ENCODE measurements at regions not wholly inside any gene's neighbourhood (a gene's known extent, or its start where the extent isn't known, plus 50 kb on each side); places are given as distances from the start of the nearest gene placed in this dataset.

DNA sequence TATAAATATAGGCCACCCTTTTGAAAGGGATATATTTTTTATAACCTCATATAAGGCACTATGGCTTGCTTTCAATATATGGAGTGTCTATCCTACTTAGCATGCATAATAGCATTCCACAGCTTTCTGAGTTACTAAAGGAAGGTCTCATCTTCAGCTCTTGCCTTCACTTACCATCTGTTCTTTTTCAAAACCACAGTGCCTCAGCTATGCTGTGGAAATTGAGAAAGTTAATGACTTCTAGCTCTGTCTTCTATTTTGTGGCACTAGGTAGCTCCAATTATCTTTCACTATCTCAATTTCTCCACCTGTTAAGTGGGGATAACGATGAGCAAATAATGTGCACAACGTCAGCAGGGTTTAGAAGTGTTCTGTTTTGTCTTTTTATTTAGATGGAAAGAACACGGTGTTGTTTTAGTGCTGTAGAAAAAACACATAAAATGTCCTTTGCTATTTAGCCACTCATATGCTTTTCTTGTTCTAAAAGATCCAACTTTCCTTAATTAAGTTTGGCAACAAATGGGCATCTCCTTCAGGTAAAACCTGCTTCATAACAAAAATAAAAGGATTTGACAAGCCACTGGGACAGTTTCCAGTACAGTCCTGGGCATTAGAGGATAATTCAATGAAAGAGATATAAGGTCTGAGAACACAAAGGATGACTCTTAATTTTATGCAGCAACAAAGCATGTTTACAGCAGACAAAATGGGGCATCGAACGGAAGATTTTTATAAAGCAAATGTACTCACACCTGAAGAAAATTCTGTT lies 462.0 kb upstream of the SYT1 start:
- no peaks in the 10 kb centered on the region for H3K4me1 ChIP-seq
- no peak for DNase-seq (ENCODE audit: low spot score in 2 of 2)
- no peaks in the 10 kb centered on the region for H3K9me3 ChIP-seq
- 79% methylated on average over 5 of the region's 5 CpGs for WGBS
- no peaks in the 10 kb centered on the region for H3K27me3 ChIP-seq
- no peak overlapping the region for H3K27ac ChIP-seq
- TF ChIP-seq EP300 (IDR thresholded peaks at IDR 0.05) = no peak
- no peak for TF ChIP-seq POLR2A (IDR thresholded peaks at IDR 0.05)
- TF ChIP-seq POLR2AphosphoS5 (IDR thresholded peaks at IDR 0.05) = no peak
- no peak for TF ChIP-seq CTCF (IDR thresholded peaks at IDR 0.05)
- H3K4me3 ChIP-seq = no peak overlapping the region
- H3K36me3 ChIP-seq = no peaks in the 10 kb centered on the region

DNA sequence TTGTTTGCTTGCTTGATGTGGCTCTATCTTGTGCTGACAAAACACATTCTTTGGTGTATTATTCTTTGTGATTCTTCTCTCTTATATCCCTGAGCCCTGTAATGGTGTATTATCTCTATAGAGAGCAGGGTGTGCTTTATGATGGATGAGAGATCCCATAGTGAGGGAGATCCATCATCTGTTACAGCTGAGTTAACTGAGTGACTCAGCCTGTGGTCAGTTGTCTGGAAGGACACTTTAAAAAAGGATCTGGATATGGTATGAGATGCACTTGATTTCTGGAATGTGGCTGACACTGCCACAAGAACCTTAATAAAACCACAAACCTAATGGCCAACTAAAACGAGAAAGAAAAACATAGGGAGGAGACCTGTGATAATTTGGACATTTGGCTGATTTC lies 461.4 kb upstream of the SYT1 start:
- WGBS = 66% methylated on average over 1 of the region's 1 CpG
- no peaks in the 10 kb centered on the region for H3K27me3 ChIP-seq
- TF ChIP-seq EP300 (IDR thresholded peaks at IDR 0.05) = no peak
- TF ChIP-seq POLR2AphosphoS5 (IDR thresholded peaks at IDR 0.05) = no peak

GRCh38 chr12:78403681-78404080 lies 460.9 kb upstream of the SYT1 start:
- no peak for DNase-seq (ENCODE audit: low spot score in 2 of 2)
- Histone ChIP-seq H3K27me3 (no peaks in the 10 kb centered on the region), H3K9me3 (no peaks in the 10 kb centered on the region), H3K4me3 (no peak overlapping the region), H3K4me1 (no peaks in the 10 kb centered on the region), H3K27ac (no peak overlapping the region), H3K36me3 (no peaks in the 10 kb centered on the region)
- 92% methylated on average over 3 of the region's 3 CpGs for WGBS
- TF ChIP-seq EP300 (IDR thresholded peaks at IDR 0.05) = no peak
- no peak for TF ChIP-seq POLR2AphosphoS5 (IDR thresholded peaks at IDR 0.05)
- TF ChIP-seq POLR2A (IDR thresholded peaks at IDR 0.05) = no peak
- no peak for TF ChIP-seq CTCF (IDR thresholded peaks at IDR 0.05)

More for the DNA sequence above, 461.4 kb upstream of the SYT1 start:
- no peak for DNase-seq (ENCODE audit: low spot score in 2 of 2)
- no peaks in the 10 kb centered on the region for H3K9me3 ChIP-seq
- H3K27ac ChIP-seq = no peak overlapping the region
- H3K4me1 ChIP-seq = no peaks in the 10 kb centered on the region
- no peaks in the 10 kb centered on the region for H3K36me3 ChIP-seq
- no peak overlapping the region for H3K4me3 ChIP-seq

GRCh38 chr12:78406213-78406612 lies 458.4 kb upstream of the SYT1 start:
- H3K27me3 ChIP-seq = no peaks in the 10 kb centered on the region
- 87% methylated on average over 2 of the region's 2 CpGs for WGBS
- no peak for DNase-seq (ENCODE audit: low spot score in 2 of 2)
- H3K4me3 ChIP-seq = no peak overlapping the region
- H3K4me1 ChIP-seq = no peaks in the 10 kb centered on the region
- TF ChIP-seq POLR2A (IDR thresholded peaks at IDR 0.05) (no peak), EP300 (IDR thresholded peaks at IDR 0.05) (no peak), CTCF (IDR thresholded peaks at IDR 0.05) (no peak), POLR2AphosphoS5 (IDR thresholded peaks at IDR 0.05) (no peak)
- H3K9me3 ChIP-seq = no peaks in the 10 kb centered on the region
- no peaks in the 10 kb centered on the region for H3K36me3 ChIP-seq
- no peak overlapping the region for H3K27ac ChIP-seq

DNA sequence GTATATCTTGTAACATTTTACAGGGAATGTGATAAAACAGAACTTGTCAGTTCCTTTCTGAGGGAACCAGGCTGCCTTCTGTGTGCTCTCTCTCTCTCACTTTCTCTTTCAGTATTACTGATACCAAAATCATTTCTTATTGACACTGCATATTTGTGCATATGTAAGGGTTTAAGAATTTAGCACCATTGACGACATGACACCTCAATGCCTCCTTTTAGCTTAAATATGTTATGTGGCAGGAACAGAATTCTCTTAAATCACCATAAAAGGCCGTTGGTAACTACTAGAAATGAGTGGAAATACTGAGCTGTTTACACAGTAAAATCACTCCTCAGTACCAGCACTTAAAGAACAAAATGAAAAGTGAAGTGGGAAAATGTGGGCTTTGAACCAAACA lies 457.7 kb upstream of the SYT1 start:
- TF ChIP-seq POLR2AphosphoS5 (IDR thresholded peaks at IDR 0.05) (no peak), CTCF (IDR thresholded peaks at IDR 0.05) (no peak), POLR2A (IDR thresholded peaks at IDR 0.05) (no peak), EP300 (IDR thresholded peaks at IDR 0.05) (no peak)
- no peak overlapping the region for H3K4me3 ChIP-seq
- H3K4me1 ChIP-seq = no peaks in the 10 kb centered on the region
- H3K27me3 ChIP-seq = no peaks in the 10 kb centered on the region
- DNase-seq (ENCODE audit: low spot score in 2 of 2) = no peak
- H3K9me3 ChIP-seq = no peaks in the 10 kb centered on the region
- 38% methylated on average over 2 of the region's 2 CpGs for WGBS
- no peak overlapping the region for H3K27ac ChIP-seq
- H3K36me3 ChIP-seq = no peaks in the 10 kb centered on the region

All from suprapubic skin (tissue), 4 donors.